ENCODE measurements at regions not wholly inside any gene's neighbourhood (a gene's known extent, or its start where the extent isn't known, plus 50 kb on each side); places are given as distances from the start of the nearest gene placed in this dataset.

- no peak overlapping the region for H3K4me3 ChIP-seq (ENCODE audit: low read depth, low read length)
Measured at GRCh38 chr2:186129767-186130581, 356.1 kb upstream of the ZC3H15 start.

GRCh38 chr2:186130748-186131641 is 355.1 kb upstream of the ZC3H15 start:
- TF ChIP-seq CTCF (IDR thresholded peaks at IDR 0.05; ENCODE audit: borderline replicate concordance, insufficient read depth, low read depth, low read length): no peak
- no peak overlapping the region for H3K4me3 ChIP-seq (ENCODE audit: low read depth, low read length)

More at GRCh38 chr2:186129767-186130581, 356.1 kb upstream of the ZC3H15 start:
- no peak for TF ChIP-seq CTCF (IDR thresholded peaks at IDR 0.05; ENCODE audit: borderline replicate concordance, insufficient read depth, low read depth, low read length)

GRCh38 chr2:186135686-186136085 is 350.4 kb upstream of the ZC3H15 start:
- H3K4me3 ChIP-seq (ENCODE audit: low read depth, low read length): no peak overlapping the region
- no peak for TF ChIP-seq CTCF (IDR thresholded peaks at IDR 0.05; ENCODE audit: borderline replicate concordance, insufficient read depth, low read depth, low read length)

GRCh38 chr2:186136860-186137259 is 349.2 kb upstream of the ZC3H15 start:
- TF ChIP-seq CTCF (IDR thresholded peaks at IDR 0.05; ENCODE audit: borderline replicate concordance, insufficient read depth, low read depth, low read length): no peak
- H3K4me3 ChIP-seq (ENCODE audit: low read depth, low read length): no peak overlapping the region

GRCh38 chr2:186138845-186139244 is 347.2 kb upstream of the ZC3H15 start:
- H3K4me3 ChIP-seq (ENCODE audit: low read depth, low read length): no peak overlapping the region
- no peak for TF ChIP-seq CTCF (IDR thresholded peaks at IDR 0.05; ENCODE audit: borderline replicate concordance, insufficient read depth, low read depth, low read length)

- no peak for TF ChIP-seq CTCF (IDR thresholded peaks at IDR 0.05; ENCODE audit: borderline replicate concordance, insufficient read depth, low read depth, low read length)
- no peak overlapping the region for H3K4me3 ChIP-seq (ENCODE audit: low read depth, low read length)
Measured at GRCh38 chr2:186159101-186159500, 327.0 kb upstream of the ZC3H15 start.
